Activated naive CD8-positive, alpha-beta T cell (primary cell): ENCODE measurements at regions not wholly inside any gene's neighbourhood (a gene's known extent, or its start where the extent isn't known, plus 50 kb on each side); places are given as distances from the start of the nearest gene placed in this dataset.

ENCODE experiments used
- H3K27ac Mint-ChIP-seq: one replicate; pipeline ENCODE4 v1.8.0; 2021; ENCODE audit warnings: mixed read lengths
- H3K27me3 Mint-ChIP-seq: one replicate; pipeline ENCODE4 v1.8.0; 2021; ENCODE audit warnings: mixed read lengths
- H3K36me3 Mint-ChIP-seq: one replicate; pipeline ENCODE4 v1.8.0; 2021; ENCODE audit warnings: mixed read lengths
- H3K4me1 Mint-ChIP-seq: one replicate; pipeline ENCODE4 v1.8.0; 2021; ENCODE audit warnings: low read depth, mixed read lengths
- H3K4me3 Mint-ChIP-seq: one replicate; pipeline ENCODE4 v1.8.0; 2021; ENCODE audit warnings: mild to moderate bottlenecking, mixed read lengths
- H3K9me3 Mint-ChIP-seq: one replicate; pipeline ENCODE4 v1.8.0; 2021; ENCODE audit warnings: low read depth, mixed read lengths

- peak overlapping the region; percentile 64 for H3K27ac Mint-ChIP-seq
- H3K4me1 Mint-ChIP-seq, result peaks cover 9% of the 10 kb centered on the region
- no peak overlapping the region for H3K4me3 Mint-ChIP-seq
- no peaks in the 10 kb centered on the region for H3K9me3 Mint-ChIP-seq
- no peaks in the 10 kb centered on the region for H3K27me3 Mint-ChIP-seq
- H3K36me3 Mint-ChIP-seq, result no peaks in the 10 kb centered on the region
These were observed 489.5 kb upstream of the JARID2 start for GRCh38 chr6:14756340-14756739.

- Mint-ChIP-seq H3K27me3 (no peaks in the 10 kb centered on the region), H3K27ac (no peak overlapping the region), H3K36me3 (no peaks in the 10 kb centered on the region), H3K4me1 (peaks cover 9% of the 10 kb centered on the region), H3K9me3 (no peaks in the 10 kb centered on the region), H3K4me3 (no peak overlapping the region)
These were observed 488.9 kb upstream of the JARID2 start for GRCh38 chr6:14757014-14757413.

GRCh38 chr6:14757418-14757817 lies 488.5 kb upstream of the JARID2 start:
- no peaks in the 10 kb centered on the region for H3K9me3 Mint-ChIP-seq
- H3K4me3 Mint-ChIP-seq, result no peak overlapping the region
- H3K4me1 Mint-ChIP-seq, result peaks cover 9% of the 10 kb centered on the region
- no peaks in the 10 kb centered on the region for H3K36me3 Mint-ChIP-seq
- H3K27me3 Mint-ChIP-seq, result no peaks in the 10 kb centered on the region
- no peak overlapping the region for H3K27ac Mint-ChIP-seq

GRCh38 chr6:14758421-14759081 lies 487.3 kb upstream of the JARID2 start:
- no peaks in the 10 kb centered on the region for H3K36me3 Mint-ChIP-seq

GRCh38 chr6:14759976-14760672 lies 485.7 kb upstream of the JARID2 start:
- Mint-ChIP-seq H3K9me3 (no peaks in the 10 kb centered on the region), H3K4me1 (peaks cover 9% of the 10 kb centered on the region), H3K27me3 (no peaks in the 10 kb centered on the region), H3K36me3 (no peaks in the 10 kb centered on the region), H3K4me3 (no peak overlapping the region), H3K27ac (no peak overlapping the region)

More at GRCh38 chr6:14758421-14759081, 487.3 kb upstream of the JARID2 start:
- Mint-ChIP-seq H3K4me3 (no peak overlapping the region), H3K4me1 (peaks cover 9% of the 10 kb centered on the region), H3K27ac (peak overlapping the region; percentile 2), H3K27me3 (no peaks in the 10 kb centered on the region), H3K9me3 (no peaks in the 10 kb centered on the region)

- no peaks in the 10 kb centered on the region for H3K27me3 Mint-ChIP-seq
These were observed 483.8 kb upstream of the JARID2 start for GRCh38 chr6:14762077-14762476.

GRCh38 chr6:14763139-14763538 lies 482.7 kb upstream of the JARID2 start:
- no peaks in the 10 kb centered on the region for H3K27me3 Mint-ChIP-seq
- no peaks in the 10 kb centered on the region for H3K36me3 Mint-ChIP-seq
- H3K4me1 Mint-ChIP-seq, result peaks cover 9% of the 10 kb centered on the region
- no peak overlapping the region for H3K27ac Mint-ChIP-seq
- no peaks in the 10 kb centered on the region for H3K9me3 Mint-ChIP-seq
- no peak overlapping the region for H3K4me3 Mint-ChIP-seq

More at GRCh38 chr6:14762077-14762476, 483.8 kb upstream of the JARID2 start:
- Mint-ChIP-seq H3K4me3 (no peak overlapping the region), H3K27ac (no peak overlapping the region), H3K4me1 (peaks cover 9% of the 10 kb centered on the region), H3K9me3 (no peaks in the 10 kb centered on the region), H3K36me3 (no peaks in the 10 kb centered on the region)

GRCh38 chr6:14763616-14764015 lies 482.3 kb upstream of the JARID2 start:
- H3K27ac Mint-ChIP-seq, result no peak overlapping the region

GRCh38 chr6:14765106-14765505 lies 480.8 kb upstream of the JARID2 start:
- Mint-ChIP-seq H3K4me1 (no peaks in the 10 kb centered on the region), H3K9me3 (no peaks in the 10 kb centered on the region), H3K4me3 (no peak overlapping the region), H3K36me3 (no peaks in the 10 kb centered on the region), H3K27me3 (no peaks in the 10 kb centered on the region), H3K27ac (no peak overlapping the region)

More at GRCh38 chr6:14763616-14764015, 482.3 kb upstream of the JARID2 start:
- no peaks in the 10 kb centered on the region for H3K27me3 Mint-ChIP-seq
- no peak overlapping the region for H3K4me3 Mint-ChIP-seq
- no peaks in the 10 kb centered on the region for H3K36me3 Mint-ChIP-seq
- peaks cover 5% of the 10 kb centered on the region for H3K4me1 Mint-ChIP-seq
- no peaks in the 10 kb centered on the region for H3K9me3 Mint-ChIP-seq

- no peaks in the 10 kb centered on the region for H3K36me3 Mint-ChIP-seq
- no peaks in the 10 kb centered on the region for H3K9me3 Mint-ChIP-seq
- no peak overlapping the region for H3K4me3 Mint-ChIP-seq
- H3K4me1 Mint-ChIP-seq, result no peaks in the 10 kb centered on the region
- H3K27me3 Mint-ChIP-seq, result no peaks in the 10 kb centered on the region
- H3K27ac Mint-ChIP-seq, result no peak overlapping the region
These were observed 480.0 kb upstream of the JARID2 start for GRCh38 chr6:14765721-14766390.

GRCh38 chr6:14766391-14766994 lies 479.4 kb upstream of the JARID2 start:
- Mint-ChIP-seq H3K27me3 (no peaks in the 10 kb centered on the region), H3K4me1 (no peaks in the 10 kb centered on the region), H3K36me3 (no peaks in the 10 kb centered on the region), H3K4me3 (no peak overlapping the region), H3K27ac (no peak overlapping the region), H3K9me3 (no peaks in the 10 kb centered on the region)

- no peak overlapping the region for H3K27ac Mint-ChIP-seq
- H3K36me3 Mint-ChIP-seq, result no peaks in the 10 kb centered on the region
- H3K9me3 Mint-ChIP-seq, result no peaks in the 10 kb centered on the region
- no peak overlapping the region for H3K4me3 Mint-ChIP-seq
- H3K27me3 Mint-ChIP-seq, result no peaks in the 10 kb centered on the region
- H3K4me1 Mint-ChIP-seq, result no peaks in the 10 kb centered on the region
These were observed 478.6 kb upstream of the JARID2 start for GRCh38 chr6:14767226-14767625.

GRCh38 chr6:14770040-14770439 lies 475.8 kb upstream of the JARID2 start:
- Mint-ChIP-seq H3K9me3 (no peaks in the 10 kb centered on the region), H3K4me3 (no peak overlapping the region), H3K27me3 (no peaks in the 10 kb centered on the region), H3K36me3 (no peaks in the 10 kb centered on the region), H3K27ac (no peak overlapping the region), H3K4me1 (no peaks in the 10 kb centered on the region)

- Mint-ChIP-seq H3K4me3 (no peak overlapping the region), H3K4me1 (no peaks in the 10 kb centered on the region), H3K36me3 (no peaks in the 10 kb centered on the region), H3K27me3 (no peaks in the 10 kb centered on the region), H3K9me3 (no peaks in the 10 kb centered on the region), H3K27ac (no peak overlapping the region)
These were observed 475.3 kb upstream of the JARID2 start for GRCh38 chr6:14770572-14770971.

GRCh38 chr6:14771016-14771415 lies 474.9 kb upstream of the JARID2 start:
- Mint-ChIP-seq H3K36me3 (no peaks in the 10 kb centered on the region), H3K9me3 (no peaks in the 10 kb centered on the region), H3K27ac (no peak overlapping the region), H3K27me3 (no peaks in the 10 kb centered on the region), H3K4me3 (no peak overlapping the region), H3K4me1 (no peaks in the 10 kb centered on the region)
